Spleen (tissue), 11 donors: ENCODE measurements at regions not wholly inside any gene's neighbourhood (a gene's known extent, or its start where the extent isn't known, plus 50 kb on each side); places are given as distances from the start of the nearest gene placed in this dataset.

Source experiments
- DNase-seq: peaks from one replicate; pipeline ENCODE4 v3.0.0-alpha.2; 2020
- H3K27ac ChIP-seq, 8 donors: fragments of 200-600 bp; sonication (generic) in 7 of 8; 1 replicate in 4 of 8; 2 replicates in 4 of 8; pipeline versions ENCODE4 v1.5.0 to v1.8.0; 2016 to 2021; ENCODE audit warnings: inconsistent platforms in 4 of 8, mild to moderate bottlenecking in 4 of 8, moderate library complexity in 1 of 8
- H3K27me3 ChIP-seq, 7 donors: fragments of 200-600 bp; sonication (generic) in 6 of 7; replicated peaks in 1 of 7; 1 replicate in 4 of 7; 2 replicates in 3 of 7; pipeline versions ENCODE4 v1.5.0 to v1.8.0; 2016 to 2021; ENCODE audit warnings: inconsistent platforms in 3 of 7, mild to moderate bottlenecking in 1 of 7
- H3K36me3 ChIP-seq, 6 donors: fragments of 200-600 bp; sonication (generic) in 5 of 6; 1 replicate in 4 of 6; 2 replicates in 2 of 6; pipeline versions ENCODE4 v1.5.0 to v1.8.0; 2016 to 2021; ENCODE audit warnings: inconsistent platforms in 2 of 6
- H3K4me1 ChIP-seq, 6 donors: fragments of 200-600 bp; sonication (generic) in 5 of 6; 1 replicate in 3 of 6; 2 replicates in 3 of 6; pipeline versions ENCODE4 v1.5.0 to v1.8.0; 2016 to 2021; ENCODE audit warnings: inconsistent platforms in 3 of 6
- H3K4me3 ChIP-seq, 8 donors: fragments of 200-600 bp; sonication (generic) in 7 of 8; 1 replicate in 4 of 8; 2 replicates in 4 of 8; pipeline versions ENCODE4 v1.5.0 to v1.8.0; 2016 to 2021; ENCODE audit warnings: inconsistent platforms in 4 of 8, mild to moderate bottlenecking in 4 of 8, moderate library complexity in 2 of 8
- H3K9me3 ChIP-seq, 8 donors: fragments of 200-600 bp; sonication (generic) in 7 of 8; 1 replicate in 4 of 8; 2 replicates in 4 of 8; pipeline versions ENCODE4 v1.5.0 to v1.8.0; 2016 to 2021; ENCODE audit warnings: inconsistent platforms in 4 of 8
- POLR2A ChIP-seq, 3 donors: fragments of 450-650 bp; IDR thresholded peaks; one replicate each; pipeline ENCODE4 v1.5.1; 2017; ENCODE audit warnings: antibody characterized with exemption in 3 of 3, mild to moderate bottlenecking in 1 of 3
- POLR2AphosphoS5 ChIP-seq, 3 donors: sonication (generic); formaldehyde crosslinking; IDR thresholded peaks; one replicate each; pipeline ENCODE4 v1.5.1; 2017; ENCODE audit warnings: antibody characterized with exemption in 3 of 3
- WGBS, 5 donors: extraction: QIAGEN DNeasy Blood & Tissue Kit in 3 of 5; methylation state at CpG; one replicate each; pipeline versions ENCODE4 v1.1.5 to v1.1.7; 2013 to 2018; 5-methylcytosine and 5-hydroxymethylcytosine counted together
- intact Hi-C: fragments of 100-400 bp; cut with DNase I; formaldehyde crosslinking; loops from one replicate; pipeline ENCODE4 v1.15.0; 2023; ENCODE audit warnings: low total_unique reads
- TF ChIP-seq, protein P1 (sequence below), 11 experiments: fragments of 200-600 bp in 7 of 11; fragments of 450-650 bp in 4 of 11; sonication (generic) in 4 of 11; IDR thresholded peaks in 8 of 11; conservative IDR thresholded peaks in 3 of 11; 1 replicate in 7 of 11; 2 replicates in 4 of 11; pipeline versions ENCODE4 v1.4.0 to v1.8.0; 2016 to 2021; ENCODE audit warnings: antibody characterized with exemption in 11 of 11, inconsistent platforms in 4 of 11, mild to moderate bottlenecking in 1 of 11
- donor health status: healthy with polysubstance abuse.
- donor health status: DM: no; HTN: no; CAD: no; lungs with moderate emphysema.
- donor health status: DM: no; HTN: no; CAD: no.
- donor health status: Bipolar disorder and iron deficiency.
- donor health status: healthy.
- donor health status: DM: no; HTN: no; CAD: no.
- donor health status: DM: yes; HTN: yes; CAD: no.

DNA sequence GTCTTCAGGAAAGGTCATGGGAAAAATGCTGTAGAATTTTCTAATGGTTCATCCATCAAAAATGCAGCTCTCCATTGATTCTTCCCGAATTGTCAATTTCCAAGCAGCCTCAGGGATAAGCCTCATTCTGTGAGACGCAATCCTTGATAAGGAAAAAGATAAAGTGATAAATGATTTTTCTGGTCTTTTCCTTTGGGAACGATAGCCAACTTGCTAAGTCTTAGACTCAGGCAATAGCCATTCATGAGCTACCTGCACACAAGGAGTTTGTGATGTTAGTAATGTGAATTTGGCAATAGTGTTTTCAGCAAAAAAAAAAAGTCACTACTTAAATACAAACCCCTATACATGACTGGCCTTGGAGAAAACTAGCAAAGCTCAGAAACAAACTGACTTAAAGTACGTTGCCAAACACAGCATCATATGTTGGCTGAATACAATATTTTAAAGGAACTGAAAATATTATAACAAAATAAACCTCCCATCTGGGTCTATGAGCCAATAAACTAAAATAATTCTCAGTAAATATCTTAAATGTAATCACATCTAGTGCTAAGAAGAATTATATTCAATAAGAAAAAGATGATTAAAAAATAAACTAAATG, 75.5 kb downstream of the KLF6 start:
- peaks cover 0 to 2% (median 0%) of the 10 kb centered on the region in 6 donors for H3K4me1 ChIP-seq
- H3K9me3 ChIP-seq = peaks cover 0 to 17% (median 11%) of the 10 kb centered on the region in 8 donors
- no peaks in the 10 kb centered on the region for H3K27me3 ChIP-seq
- H3K4me3 ChIP-seq = no peak overlapping the region
- H3K36me3 ChIP-seq = no peaks in the 10 kb centered on the region
- TF ChIP-seq POLR2AphosphoS5 (IDR thresholded peaks at IDR 0.05) (no peak), POLR2A (IDR thresholded peaks at IDR 0.05) (no peak)
- TF ChIP-seq, protein P1, sequence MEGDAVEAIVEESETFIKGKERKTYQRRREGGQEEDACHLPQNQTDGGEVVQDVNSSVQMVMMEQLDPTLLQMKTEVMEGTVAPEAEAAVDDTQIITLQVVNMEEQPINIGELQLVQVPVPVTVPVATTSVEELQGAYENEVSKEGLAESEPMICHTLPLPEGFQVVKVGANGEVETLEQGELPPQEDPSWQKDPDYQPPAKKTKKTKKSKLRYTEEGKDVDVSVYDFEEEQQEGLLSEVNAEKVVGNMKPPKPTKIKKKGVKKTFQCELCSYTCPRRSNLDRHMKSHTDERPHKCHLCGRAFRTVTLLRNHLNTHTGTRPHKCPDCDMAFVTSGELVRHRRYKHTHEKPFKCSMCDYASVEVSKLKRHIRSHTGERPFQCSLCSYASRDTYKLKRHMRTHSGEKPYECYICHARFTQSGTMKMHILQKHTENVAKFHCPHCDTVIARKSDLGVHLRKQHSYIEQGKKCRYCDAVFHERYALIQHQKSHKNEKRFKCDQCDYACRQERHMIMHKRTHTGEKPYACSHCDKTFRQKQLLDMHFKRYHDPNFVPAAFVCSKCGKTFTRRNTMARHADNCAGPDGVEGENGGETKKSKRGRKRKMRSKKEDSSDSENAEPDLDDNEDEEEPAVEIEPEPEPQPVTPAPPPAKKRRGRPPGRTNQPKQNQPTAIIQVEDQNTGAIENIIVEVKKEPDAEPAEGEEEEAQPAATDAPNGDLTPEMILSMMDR (IDR thresholded peaks at IDR 0.05 in 8 of 11, conservative IDR thresholded peaks at IDR 0.05 in 3 of 11) = no peak
- intact Hi-C loops = no loop called here
- 76 to 91% (median 87%) methylated on average over 4 of the region's 4 CpGs for WGBS, 5 donors
- no peak overlapping the region for H3K27ac ChIP-seq
- DNase-seq = no peak

DNA sequence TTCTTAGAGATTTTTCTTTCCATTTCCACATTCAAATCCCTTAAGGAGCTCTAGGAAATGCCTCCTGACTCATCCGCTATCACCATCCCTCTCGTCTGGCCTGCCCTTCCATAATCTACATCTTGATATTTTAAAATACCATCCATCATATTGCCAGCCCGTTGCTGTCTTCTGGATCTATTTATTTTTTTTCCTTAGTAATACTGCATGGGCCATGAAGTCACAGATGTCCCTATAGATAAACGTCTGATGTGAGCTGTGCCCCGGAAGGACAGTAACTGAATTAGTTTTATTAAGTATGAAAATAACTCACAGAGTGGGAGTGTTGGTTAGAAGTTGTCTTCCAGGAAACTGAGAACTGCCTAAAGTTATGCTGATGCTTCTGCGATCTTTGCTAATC, 76.2 kb downstream of the KLF6 start:
- no peak for DNase-seq
- H3K27ac ChIP-seq = no peak overlapping the region
- no peak overlapping the region for H3K4me3 ChIP-seq
- TF ChIP-seq, protein P1 (IDR thresholded peaks at IDR 0.05 in 8 of 11, conservative IDR thresholded peaks at IDR 0.05 in 3 of 11) = no peak
- no peak for TF ChIP-seq POLR2AphosphoS5 (IDR thresholded peaks at IDR 0.05)
- no peak for TF ChIP-seq POLR2A (IDR thresholded peaks at IDR 0.05)
- H3K9me3 ChIP-seq = peaks cover 0 to 17% (median 11%) of the 10 kb centered on the region in 8 donors
- WGBS, 5 donors = 61 to 79% (median 72%) methylated on average over 6 of the region's 6 CpGs
- intact Hi-C loops = no loop called here
- no peaks in the 10 kb centered on the region for H3K27me3 ChIP-seq
- H3K36me3 ChIP-seq = no peaks in the 10 kb centered on the region
- H3K4me1 ChIP-seq = no peaks in the 10 kb centered on the region

DNA sequence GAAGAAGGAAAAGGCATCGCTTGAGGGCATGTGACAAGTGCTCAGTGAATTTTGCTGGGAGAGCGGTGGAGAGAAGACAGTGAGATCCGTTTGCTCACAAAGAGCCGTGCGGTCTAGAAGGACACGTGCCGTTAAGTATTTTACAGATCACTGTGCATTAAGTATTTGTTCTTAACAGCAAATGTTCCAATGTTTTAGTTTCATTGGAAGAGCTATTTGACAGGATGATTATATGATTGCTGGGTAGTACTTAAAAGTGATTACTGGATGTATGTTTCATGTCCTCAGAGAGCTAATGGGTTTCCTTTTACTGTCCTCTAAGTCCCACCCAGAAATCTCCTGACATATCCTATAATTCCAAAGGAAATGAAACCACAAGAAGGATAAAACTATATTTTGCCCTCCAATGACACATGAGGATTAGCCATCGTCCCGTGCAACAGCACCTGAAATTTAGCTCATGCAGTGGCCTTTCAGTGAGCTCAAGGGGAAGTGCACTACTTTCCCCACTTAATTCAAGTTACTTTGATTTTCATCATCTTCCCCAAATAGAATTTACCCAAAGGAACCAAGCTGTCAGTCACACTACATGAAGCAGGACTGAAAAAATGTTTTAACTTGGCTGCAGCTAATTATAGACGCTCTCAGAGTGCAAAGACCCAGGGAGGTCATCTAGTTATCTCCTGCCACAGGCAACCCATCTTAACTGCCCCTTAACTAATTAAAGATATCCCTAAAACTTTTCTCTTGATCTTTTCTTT, 80.3 kb downstream of the KLF6 start:
- H3K27me3 ChIP-seq = no peaks in the 10 kb centered on the region
- H3K36me3 ChIP-seq = no peaks in the 10 kb centered on the region
- no peak overlapping the region for H3K27ac ChIP-seq
- intact Hi-C loops = no loop called here
- H3K4me1 ChIP-seq = no peaks in the 10 kb centered on the region
- WGBS, 5 donors = 82 to 88% (median 85%) methylated on average over 10 of the region's 10 CpGs
- DNase-seq = no peak
- TF ChIP-seq POLR2A (IDR thresholded peaks at IDR 0.05) = no peak
- TF ChIP-seq, protein P1 (IDR thresholded peaks at IDR 0.05 in 8 of 11, conservative IDR thresholded peaks at IDR 0.05 in 3 of 11) = no peak
- TF ChIP-seq POLR2AphosphoS5 (IDR thresholded peaks at IDR 0.05) = no peak
- no peak overlapping the region for H3K4me3 ChIP-seq
- H3K9me3 ChIP-seq = no peaks in the 10 kb centered on the region

DNA sequence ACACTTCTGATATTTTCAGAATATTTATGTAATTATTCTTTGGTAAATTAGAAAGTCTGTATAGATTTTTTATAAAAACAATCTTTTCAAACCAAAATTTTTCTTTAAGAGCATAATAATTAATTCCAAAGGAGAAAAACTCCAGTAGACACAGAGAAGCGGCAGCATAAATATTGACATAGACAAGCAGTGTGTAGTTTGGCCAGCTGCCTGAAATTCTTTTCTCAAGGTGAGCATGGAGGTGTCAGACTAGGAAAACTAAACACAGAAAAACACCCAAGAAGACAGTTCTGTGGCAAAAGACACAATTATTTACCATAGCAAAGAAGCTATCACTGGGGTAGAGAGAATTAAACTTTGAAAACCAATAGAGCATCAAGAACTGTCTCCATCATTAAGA, 82.4 kb downstream of the KLF6 start:
- DNase-seq = no peak
- Histone ChIP-seq H3K36me3 (no peaks in the 10 kb centered on the region), H3K4me3 (no peak overlapping the region), H3K4me1 (no peaks in the 10 kb centered on the region), H3K27me3 (no peaks in the 10 kb centered on the region), H3K27ac (no peak overlapping the region), H3K9me3 (no peaks in the 10 kb centered on the region)
- 93 to 98% (median 96%) methylated on average over 1 of the region's 1 CpG for WGBS, 5 donors
- TF ChIP-seq POLR2AphosphoS5 (IDR thresholded peaks at IDR 0.05) (no peak), POLR2A (IDR thresholded peaks at IDR 0.05) (no peak)
- TF ChIP-seq, protein P1 (IDR thresholded peaks at IDR 0.05 in 8 of 11, conservative IDR thresholded peaks at IDR 0.05 in 3 of 11) = no peak
- intact Hi-C loops = no loop called here
